ENCODE measurements at regions not wholly inside any gene's neighbourhood (a gene's known extent, or its start where the extent isn't known, plus 50 kb on each side); places are given as distances from the start of the nearest gene placed in this dataset.
"Not testable (repeated sequence)": the region's sequence is repeated elsewhere in the genome, so short reads cannot be mapped to it uniquely, and the experiment has no call there.

DNA sequence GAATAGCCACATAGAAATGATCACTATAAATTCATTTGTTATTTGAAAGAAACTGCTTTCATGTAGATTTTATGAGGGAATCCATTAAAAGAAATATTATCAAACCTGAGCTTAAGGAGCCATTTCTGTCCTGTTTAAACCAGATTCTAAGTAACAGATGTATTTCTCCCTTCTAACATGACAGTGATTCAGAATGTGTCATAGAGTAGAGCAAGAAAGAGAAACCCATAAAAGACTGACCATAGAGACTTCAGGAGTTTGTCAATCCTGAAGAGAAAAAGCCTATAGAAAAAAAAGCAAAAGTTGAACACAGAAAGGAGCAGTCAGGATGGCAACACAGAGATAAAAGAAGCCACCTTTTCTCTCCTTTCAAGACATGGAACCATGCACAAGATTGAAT lies 390.6 kb downstream of the PRIM2 start:
- DNase-seq, result not testable (repeated sequence)

DNA sequence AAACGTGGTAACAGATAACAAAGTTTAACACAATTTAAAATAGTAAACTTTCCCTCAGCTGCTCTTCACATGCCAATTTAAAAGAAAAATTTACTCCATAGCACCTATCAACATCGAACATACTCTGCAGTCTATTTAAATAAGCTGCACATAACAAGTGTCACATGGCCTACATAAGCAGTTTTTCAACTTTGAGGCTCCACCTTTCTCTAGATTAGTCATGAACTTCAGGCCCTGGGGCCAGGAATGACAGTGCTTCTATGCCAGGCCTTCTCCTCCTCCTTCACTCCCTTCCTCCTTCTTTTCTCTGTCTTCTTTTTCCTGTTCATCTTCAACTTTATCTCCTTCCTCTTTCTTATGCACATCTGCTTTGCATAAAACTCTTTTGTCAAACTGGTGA lies 405.1 kb downstream of the PRIM2 start:
- DNase-seq, result peak; percentile 8

DNA sequence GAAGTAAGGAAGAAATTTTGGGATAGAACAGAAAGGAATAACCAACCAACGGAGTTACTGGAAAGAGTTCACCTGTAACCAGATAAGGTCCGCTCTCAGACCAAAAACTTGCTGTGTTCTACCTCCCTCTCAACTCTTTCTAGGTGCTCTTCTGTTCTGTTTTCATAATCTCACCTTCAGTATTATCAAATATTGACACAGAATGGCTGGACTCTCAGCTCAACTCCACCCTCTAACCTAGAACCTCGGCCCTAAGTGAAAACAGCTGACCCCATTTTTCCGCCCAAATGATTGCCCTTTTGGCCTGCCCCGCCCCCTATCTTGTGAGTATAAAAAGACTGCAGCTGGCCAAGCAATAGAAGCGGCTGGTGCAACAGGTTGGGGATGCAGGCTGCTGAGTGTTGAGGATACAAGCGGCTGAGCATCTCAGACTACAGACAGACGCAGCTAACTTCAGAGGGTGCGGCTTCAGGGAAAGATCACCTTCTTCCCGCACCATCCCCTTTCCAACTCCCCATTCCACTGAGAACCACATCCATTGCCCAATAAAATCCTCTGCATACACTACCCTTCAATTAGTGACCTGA lies 406.5 kb downstream of the PRIM2 start:
- DNase-seq, result not testable (repeated sequence)

DNA sequence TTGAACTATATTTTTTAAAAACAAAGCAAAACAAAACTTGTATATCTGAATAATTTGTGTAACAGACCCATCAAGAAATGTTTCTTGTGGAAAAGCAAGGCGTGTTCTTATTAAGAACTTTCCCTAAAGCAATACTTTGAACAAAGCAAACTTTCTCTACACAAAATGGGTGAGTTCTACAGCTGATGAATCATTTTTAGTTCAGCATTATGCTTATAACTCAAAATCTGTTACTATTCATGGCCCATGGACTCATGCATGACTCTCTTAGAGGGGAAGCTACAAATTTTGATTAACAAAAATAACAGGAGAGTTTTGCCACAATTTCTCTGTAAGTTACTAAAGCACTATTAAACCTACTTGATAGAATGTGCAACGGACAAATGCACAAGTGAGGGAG lies 412.0 kb downstream of the PRIM2 start:
- not testable (repeated sequence) for DNase-seq

DNA sequence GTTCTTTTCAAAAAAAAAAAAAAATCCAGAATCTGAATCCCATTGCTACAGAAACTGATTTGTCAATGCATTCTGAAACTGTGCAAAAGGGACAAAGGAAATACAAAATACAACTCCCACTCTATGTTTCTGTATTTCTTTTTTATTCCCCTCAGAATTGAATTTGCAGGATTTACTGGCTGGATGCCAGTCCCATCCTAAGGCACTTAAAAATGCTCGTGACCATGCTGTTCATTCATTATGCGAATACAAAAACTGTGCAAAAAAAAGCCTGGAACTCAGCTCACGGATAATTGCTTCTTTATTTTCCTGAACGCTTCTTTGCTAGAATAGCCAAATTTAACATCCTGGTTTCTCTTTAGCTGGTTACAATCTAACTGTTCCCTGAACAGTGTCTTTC lies 413.3 kb downstream of the PRIM2 start:
- not testable (repeated sequence) for DNase-seq

DNA sequence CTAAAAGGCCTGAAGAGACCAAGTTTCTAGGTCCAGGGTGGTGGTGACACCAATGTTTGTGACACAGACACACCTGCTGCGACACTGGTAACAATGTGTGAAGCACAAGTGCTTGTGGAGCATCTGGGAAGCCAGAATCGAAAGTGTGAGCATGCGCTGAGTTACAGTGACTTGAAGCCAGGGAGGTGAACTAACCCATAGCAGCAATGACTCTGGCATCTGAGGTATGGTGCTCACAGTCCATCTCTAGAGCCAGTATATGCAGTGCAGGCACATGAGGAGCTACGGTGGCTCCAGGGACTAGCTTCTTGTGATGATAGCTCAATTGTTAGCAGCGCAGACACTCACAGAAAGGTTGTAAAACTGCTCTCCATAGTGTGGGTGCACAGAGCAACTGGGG lies 430.3 kb downstream of the PRIM2 start:
- not testable (repeated sequence) for DNase-seq

GRCh38 chr6:57759850-57760249 lies 442.4 kb downstream of the PRIM2 start:
- DNase-seq, result not testable (repeated sequence)

DNA sequence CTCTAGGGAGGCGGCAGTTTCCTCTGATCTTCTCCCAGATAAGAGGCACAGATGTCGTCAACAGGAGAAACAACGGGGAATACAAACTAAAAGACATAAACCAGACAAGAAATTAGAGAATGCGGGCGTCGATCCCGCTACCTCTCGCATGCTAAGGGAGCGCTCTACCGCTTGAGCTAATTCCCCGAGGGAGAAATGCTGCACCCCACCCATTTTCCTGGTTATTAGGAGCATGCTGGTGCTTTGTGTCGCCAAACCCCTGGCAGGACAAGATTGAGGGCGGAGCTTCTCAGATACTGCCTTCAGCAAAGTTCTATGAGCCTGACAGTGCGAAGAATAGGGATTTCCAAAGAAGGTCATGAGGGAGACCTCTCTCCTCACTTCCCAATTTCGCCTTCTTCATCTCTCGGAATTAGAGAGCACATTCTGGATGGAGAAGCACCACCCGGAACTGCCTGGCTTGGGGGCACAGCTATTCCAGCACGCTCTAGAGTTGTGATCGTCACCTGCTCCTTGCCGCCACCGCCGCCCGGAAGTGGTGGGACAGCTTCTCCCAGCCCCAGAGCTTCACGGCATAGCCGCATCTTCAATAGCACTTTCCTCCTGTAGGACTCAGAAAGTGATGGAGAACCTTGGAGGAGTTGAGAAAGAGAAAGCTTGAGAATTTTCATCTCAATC lies 475.4 kb downstream of the PRIM2 start:
- DNase-seq, result not testable (repeated sequence)

- not testable (repeated sequence) for DNase-seq
Measured at GRCh38 chr6:57793398-57793762, 475.9 kb downstream of the PRIM2 start.

DNA sequence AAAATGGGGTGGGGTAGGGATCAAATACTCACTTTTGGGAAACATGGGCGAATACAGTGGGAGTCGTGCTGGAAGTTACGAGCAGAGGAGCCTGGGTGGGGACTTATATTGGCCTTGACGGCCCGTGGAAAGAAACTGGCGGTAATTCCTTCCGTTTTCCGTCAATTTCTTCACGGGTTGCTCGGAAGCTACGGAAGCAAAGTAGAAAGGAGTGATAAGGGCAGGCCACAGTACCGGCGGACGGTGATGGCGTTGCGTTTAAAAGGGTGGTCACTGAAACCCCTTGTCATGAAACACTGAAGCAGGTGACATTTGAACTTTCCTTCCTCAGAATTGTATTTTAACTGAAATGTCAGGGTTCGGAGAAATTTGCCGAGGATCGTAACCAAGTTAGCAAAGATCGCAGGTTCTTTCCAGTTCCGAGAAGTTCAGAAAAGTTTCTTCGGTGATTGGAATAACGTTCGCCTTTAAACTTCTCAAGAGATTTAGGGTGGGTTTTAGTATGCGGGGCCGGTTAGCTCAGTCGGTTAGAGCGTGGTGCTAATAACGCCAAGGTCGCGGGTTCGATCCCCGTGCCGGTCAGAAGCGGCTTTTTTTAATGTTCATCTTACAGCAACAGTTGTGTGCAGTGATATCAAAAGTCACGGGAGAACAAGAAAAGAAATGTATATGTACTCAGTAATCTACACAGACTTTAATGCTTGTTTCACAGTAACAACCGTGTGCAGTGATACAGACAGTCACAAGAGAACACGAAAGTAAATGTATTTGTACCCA lies 482.5 kb downstream of the PRIM2 start:
- not testable (repeated sequence) for DNase-seq

- not testable (repeated sequence) for DNase-seq
Measured at GRCh38 chr6:57808581-57808980, 491.2 kb downstream of the PRIM2 start.

DNA sequence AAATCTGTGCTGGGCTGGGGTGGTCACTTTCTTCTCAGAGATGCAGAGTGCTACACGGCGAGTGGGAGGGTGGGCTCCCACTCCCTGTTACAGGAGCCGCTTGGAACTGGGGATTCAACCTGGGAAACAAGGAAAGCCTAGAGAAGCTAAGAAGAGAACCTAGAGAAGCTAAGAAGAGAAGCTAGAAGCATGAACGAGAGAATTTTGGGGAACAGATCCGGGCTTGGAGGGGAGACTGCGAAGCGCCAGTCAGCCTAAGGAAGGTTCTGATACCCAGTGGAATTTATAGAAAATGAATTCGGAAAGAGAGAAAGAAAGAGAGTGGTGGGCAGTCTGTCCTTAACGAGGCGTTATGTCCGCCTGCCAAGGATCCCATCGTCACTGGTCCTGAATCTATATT lies 492.0 kb downstream of the PRIM2 start:
- not testable (repeated sequence) for DNase-seq

DNA sequence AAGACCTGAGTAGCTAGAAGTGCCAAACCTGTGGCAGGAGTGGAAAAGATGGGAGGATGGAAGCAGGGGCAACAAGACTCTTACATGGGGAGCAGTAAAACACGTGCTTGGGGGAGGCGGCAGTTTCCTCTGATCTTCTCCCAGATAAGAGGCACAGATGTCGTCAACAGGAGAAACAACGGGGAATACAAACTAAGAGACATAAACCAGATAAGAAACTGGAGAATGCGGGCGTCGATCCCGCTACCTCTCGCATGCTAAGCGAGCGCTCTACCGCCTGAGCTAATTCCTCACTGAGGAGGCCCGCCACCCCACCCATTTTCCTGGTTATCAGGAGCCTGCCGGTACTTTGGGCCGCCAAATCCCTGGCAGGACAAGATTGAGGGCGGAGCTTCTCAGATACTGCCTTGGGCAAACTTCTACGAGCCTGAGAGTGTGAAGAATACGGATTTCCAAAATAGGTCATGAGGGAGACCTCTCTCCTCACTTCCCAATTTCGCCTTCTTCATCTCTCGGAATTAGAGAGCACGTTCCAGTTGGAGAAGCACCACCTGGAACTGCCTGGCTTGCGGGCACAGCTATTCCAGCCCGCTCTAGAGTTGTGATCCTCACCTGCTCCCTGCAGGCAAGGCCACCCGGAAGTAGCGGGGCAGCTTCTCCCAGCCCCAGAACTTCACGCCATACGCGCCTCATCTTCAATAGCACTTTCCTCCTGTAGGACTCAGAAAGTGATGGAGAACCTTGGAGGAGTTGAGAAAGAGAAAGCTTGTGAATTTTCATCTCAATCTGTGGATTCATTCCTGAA lies 496.0 kb downstream of the PRIM2 start:
- DNase-seq, result not testable (repeated sequence)

DNA sequence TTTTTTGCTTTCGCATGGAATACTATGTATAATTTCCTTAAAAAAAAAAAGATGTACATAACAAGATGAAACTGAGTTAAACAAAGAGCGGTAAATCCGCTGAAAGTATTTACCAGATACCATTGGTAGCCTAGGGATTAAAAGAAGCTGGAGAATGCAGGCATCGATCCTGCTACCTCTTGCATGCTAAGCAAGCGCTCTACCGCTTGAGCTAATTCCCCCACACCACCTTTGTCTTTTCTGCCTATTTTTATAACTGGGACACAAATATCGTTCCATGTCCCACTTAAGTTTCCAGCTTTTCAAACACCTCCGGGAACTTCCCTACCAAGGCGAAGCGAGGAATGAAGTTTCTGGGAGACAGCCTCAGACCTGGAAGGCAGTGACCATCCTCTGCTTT lies 498.4 kb downstream of the PRIM2 start:
- not testable (repeated sequence) for DNase-seq

DNA sequence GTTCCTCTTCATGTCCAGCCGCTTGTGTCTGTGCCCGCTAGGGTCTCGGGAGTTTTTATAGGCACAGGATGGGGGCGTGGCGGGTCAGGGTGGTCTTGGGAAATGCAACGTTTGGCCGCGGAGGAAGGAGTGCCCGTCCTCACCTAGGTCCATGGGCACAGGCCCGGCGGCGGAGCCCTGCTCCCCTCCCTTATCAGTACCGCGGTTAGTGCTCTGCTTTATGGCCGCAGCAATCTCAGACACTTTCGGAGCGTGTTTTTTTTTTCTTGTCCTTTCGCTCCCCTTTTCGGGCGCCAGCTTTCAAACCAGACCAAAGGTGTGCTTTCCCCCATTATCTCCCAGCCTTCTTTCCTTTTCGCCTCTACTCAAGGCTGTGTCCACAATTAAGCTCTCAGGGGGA lies 503.9 kb downstream of the PRIM2 start:
- not testable (repeated sequence) for DNase-seq

- DNase-seq, result not testable (repeated sequence)
Measured at GRCh38 chr6:57822448-57822847, 505.0 kb downstream of the PRIM2 start.

- no peak for DNase-seq
Measured at GRCh38 chr6:57822896-57823358, 505.5 kb downstream of the PRIM2 start.

GRCh38 chr6:57837622-57838209 lies 520.3 kb downstream of the PRIM2 start:
- DNase-seq, result not testable (repeated sequence)

GRCh38 chr6:57841551-57841950 lies 524.1 kb downstream of the PRIM2 start:
- not testable (repeated sequence) for DNase-seq

DNA sequence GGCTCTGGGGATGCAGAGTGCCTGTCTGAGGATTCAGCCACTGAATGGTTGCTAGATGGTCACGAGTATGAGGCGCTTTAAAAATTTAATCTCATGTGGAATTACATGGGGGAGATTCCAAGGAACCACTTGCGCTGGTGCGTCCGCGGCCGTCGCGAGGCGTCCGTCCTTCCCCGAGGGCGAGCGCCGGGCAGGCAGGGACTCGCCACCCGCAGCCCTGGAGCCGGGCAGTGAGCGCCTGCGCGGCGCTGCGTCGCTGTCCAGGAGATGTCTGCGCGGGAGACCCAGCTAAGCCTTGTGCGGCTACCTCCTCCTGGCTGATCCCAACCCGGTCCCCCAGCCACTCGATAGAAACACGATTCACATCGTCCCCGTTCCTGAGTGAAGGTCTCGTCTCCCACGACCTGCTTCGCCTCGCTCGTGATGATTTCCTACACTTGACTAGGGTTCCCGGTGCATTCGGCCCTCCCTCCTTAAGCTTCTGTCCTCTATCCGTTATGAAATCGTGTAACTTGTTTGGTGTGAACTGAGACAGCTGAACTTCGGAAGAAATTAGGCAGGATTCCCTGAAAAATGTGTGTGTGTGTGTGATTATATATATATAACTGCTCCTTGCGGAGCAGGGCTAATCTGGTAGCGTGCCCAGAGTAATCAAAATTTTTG lies 536.4 kb downstream of the PRIM2 start:
- DNase-seq, result not testable (repeated sequence)

GRCh38 chr6:57860481-57861315 lies 543.3 kb downstream of the PRIM2 start:
- not testable (repeated sequence) for DNase-seq
